ENCODE measurements at regions not wholly inside any gene's neighbourhood (a gene's known extent, or its start where the extent isn't known, plus 50 kb on each side); places are given as distances from the start of the nearest gene placed in this dataset.

DNA sequence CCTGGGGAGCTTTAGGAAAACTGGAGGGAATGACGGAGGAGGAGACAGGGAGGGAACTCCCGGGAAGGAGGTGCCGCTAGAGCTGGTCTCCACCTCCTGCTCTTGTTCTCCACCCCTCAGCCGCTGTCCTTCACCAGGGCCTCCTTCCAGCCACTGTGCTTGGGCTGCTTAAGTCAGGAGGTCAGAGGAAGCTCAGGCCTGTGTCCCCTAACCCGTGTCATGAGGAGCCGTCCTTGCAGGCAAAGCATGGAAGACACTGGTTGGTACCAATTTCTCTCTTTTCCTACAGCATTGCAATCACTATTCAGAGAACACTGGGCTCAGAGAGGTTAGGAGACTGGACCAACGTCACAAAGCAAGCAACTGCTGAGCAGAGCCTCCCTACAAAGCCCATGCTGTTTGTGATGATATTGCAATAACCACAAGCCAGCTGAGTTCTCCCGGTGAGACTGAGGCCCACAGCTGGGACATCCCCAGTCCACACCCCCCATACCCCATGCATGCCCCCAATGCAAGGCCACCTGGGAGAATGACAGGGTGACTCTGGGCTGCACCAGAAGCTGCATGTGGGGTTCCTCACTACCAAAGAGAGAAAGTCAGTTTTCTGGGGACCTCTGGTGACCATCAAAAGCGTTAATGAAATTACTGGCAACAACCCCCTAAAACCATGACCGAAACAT lies 427.5 kb downstream of the NPHP4 start:
- DNase-seq: no peak

GRCh38 chr1:5563861-5564577 lies 428.2 kb downstream of the NPHP4 start:
- DNase-seq: no peak

- no peak for DNase-seq
These were observed 429.5 kb downstream of the NPHP4 start for GRCh38 chr1:5562769-5563168.

- no peak for DNase-seq
These were observed 429.9 kb downstream of the NPHP4 start for GRCh38 chr1:5562331-5562730.

DNA sequence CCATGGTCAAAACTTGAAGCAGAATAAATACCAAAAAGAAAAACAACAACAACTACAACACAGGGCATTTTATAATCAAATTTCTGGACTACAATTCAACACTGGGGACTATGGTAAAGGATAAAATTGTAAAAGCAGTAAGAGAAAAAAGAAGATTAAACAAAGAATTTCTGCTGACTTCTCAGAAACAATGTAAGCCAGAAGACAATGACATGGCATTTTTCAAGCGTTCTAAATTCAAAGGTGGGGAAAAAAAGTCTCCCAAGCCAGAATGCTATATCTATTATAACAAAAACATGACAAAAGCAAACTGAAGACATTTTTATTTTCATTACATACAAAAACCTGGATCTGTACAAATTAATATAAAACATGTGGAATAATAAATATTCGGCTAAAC lies 433.1 kb downstream of the NPHP4 start:
- DNase-seq: no peak

DNA sequence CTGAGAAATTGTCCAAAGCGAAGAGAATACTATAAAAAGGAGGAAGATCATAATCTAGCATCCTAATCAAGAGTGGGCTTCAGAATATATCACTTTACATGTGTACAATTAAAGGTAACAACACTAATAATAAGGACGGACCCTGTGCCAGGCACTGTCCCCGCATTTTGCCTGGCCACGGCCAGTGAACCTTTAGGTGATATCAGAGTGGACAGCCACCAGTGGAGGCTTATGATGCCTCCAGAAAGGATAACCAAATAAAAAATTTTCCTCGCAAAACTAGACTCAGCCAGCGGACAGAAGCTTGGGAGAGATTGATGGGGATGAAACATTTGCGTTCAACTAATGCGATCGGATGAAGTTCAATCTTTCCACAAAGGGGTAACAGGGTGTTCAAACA lies 436.4 kb downstream of the NPHP4 start:
- no peak for DNase-seq

DNA sequence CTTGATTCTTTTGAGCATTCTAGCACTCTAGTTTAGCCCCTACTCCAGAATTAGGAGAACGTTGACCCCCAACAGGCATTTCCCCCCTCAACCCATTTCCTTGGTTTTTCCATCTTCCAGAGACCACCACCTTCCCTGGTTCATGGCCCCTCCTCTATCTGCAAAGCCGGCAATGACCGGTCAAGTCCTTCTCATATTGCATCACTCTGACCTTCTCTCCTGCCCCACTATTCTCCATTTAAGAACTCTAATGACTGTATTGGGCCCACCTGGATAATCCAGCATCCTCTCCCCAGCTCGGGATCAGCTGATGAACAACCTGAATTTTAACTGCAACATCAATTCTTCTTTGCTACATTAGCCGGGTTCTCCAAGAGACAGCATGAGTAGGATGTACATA lies 437.4 kb downstream of the NPHP4 start:
- no peak for DNase-seq

DNA sequence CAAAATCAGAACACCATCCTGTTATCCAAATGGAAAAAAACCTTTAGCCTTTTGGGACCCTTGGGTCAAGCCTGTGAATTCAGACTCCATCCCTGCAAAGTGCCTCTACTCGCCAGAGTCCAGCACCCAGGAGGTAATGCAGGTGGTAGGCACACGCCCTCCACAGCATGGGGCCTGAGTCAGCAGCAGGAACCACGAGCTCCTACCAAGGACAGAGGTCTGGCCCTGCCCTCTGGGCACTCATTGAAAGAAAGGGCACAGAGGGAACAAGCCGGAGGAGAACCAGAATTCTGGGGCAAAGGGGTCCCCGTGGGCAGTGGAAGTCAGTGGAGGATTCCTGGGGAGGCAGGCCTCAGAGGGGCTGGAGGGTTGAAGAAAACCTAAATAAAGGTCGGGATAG lies 438.1 kb downstream of the NPHP4 start:
- DNase-seq: no peak

- no peak for DNase-seq
These were observed 439.3 kb downstream of the NPHP4 start for GRCh38 chr1:5552787-5553484.

- peak; percentile 2 for DNase-seq
These were observed 440.8 kb downstream of the NPHP4 start for GRCh38 chr1:5551274-5551975.

DNA sequence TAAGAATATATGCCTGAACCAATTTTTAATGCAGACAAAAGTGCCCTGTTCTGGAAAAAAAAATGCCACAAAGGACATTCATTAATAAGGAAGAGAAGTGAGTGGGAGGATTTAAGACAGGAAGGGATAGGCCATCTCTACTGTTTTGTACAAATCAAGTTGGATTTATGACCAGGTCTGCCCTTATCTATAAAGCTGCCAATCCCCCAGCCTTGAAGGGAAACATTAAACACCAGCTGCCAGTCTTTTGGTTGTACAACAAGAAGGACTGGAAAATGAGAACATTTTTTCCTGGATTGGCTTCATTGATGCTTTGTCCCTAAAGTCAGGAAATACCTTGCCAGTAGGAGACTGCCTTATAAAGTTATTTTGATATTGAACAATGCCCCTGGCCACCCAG lies 444.0 kb downstream of the NPHP4 start:
- DNase-seq: no peak

DNA sequence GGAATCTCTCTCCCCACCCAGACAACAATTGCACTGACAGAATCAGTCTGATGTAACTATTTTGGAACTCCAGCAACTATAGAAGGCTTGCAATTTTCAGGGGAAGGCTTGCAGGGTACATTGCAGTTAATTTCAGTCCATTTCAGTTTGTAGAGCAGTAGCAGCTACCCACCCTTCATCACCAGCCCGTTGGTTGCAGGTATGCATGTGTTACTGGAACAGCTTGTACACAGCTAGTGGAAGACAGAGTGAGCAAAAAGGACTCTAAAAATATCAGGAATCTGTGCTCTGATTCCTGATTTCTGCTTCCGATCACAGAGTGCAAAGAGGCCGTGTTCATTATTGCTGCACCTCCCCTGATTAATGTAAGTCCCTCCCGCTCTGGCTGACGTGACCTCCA lies 449.0 kb downstream of the NPHP4 start:
- DNase-seq: no peak

GRCh38 chr1:5532811-5533210 lies 459.4 kb downstream of the NPHP4 start:
- DNase-seq: no peak

DNA sequence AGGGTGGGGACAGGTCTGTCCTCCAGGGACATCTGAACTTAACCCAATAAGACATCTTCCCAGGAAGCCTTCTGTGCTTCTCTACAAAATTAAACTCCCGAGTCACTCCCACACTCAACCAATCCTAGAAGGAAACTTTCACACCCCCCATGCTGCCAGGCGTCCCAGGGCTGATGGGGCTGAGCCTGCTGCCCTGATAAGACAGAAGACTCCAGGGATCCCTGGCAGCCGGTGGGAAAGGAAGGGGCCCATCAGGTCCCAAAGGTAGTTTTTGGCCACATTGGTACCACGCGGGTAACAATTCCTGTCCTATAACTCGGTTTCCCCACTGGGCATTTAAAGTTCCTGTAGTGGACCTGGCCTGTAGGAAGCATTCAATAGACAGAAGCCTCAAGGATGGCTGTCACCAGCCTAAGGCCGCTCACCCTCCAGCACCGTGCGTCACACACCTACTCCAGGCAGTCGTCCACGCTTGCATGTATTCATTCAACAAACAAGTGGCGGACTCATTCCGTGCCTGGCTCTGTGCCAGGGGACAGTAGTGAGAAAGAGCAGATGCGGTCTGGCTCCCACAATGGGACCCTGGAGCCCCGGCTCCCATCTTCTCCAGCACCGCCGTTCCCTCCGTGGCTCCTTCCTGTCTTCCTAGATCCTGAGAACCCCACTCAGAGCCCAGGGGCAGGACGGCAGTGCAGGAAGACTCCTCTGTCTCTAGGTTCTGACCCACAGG lies 465.2 kb downstream of the NPHP4 start:
- DNase-seq: no peak

GRCh38 chr1:5526385-5526750 lies 465.9 kb downstream of the NPHP4 start:
- no peak for DNase-seq

GRCh38 chr1:5525597-5526384 lies 466.4 kb downstream of the NPHP4 start:
- DNase-seq: no peak

DNA sequence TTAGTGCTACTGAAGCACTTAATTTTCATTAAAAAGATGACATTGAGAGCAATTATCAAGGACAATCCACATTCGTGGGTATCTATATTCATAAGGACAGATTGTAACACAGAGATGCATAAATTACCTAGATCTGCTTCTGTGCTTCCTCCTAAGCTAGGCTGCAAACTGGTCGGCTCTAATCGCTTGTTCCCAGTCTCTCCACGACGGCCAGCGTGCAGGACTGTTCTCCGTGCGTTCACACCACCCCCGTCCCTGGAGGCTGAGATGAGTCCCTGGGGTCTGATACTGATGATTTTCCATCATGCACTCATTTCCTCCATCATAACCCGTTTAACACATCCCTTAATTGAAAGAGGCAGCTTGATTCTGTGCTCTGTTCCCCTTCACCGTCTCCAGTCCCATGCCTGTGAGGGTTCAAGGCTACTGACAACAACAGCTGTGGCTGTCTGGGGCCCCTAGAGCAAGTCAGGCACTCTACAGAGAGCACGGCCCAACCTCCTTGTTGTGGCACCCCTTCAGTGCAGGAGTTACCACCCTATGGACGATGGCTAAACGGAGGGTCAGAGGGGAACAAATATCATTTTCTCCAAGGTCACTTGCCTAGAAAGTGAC lies 469.6 kb downstream of the NPHP4 start:
- no peak for DNase-seq

GRCh38 chr1:5519366-5520135 lies 472.7 kb downstream of the NPHP4 start:
- no peak for DNase-seq

DNA sequence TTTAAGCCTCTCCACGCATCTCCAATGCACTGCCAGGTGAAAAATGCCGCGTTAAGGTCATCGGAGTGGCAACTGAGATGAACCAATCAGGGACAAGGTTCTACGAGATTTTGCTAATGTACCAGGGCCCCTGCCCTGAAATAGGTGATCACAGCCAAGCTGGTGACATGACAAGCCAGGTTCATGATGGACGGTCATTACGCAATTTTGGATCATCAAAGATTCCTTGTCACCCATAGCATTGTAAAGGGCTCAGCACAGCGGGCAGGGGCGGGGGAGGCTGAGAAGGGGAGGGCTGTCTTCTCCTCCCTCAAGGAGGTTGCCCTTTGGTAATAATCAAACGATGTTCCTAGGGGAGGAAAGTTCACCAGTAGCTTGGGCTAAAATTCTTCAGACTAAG lies 475.5 kb downstream of the NPHP4 start:
- no peak for DNase-seq

DNA sequence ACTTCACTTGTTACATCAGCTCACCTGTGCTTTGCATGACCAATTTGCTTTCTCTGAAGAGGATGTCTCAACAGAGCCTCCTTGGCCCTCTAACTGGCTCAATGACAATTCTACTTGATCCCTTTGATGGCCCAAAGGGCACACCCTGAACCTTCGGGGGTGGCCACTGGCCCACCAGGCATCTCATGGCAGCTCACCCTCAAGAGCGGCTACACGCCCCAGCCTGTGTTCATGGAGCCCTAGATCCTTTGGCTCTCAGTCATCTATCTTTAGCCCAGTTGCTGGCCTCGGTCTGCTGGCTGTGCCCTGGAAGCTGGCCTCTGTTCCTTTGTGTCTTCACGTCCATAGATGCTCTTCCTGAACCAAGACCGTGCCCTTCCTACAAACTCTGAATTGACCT lies 476.7 kb downstream of the NPHP4 start:
- no peak for DNase-seq

Measured in NCI-H1694 treated with DMSO at 0.1 percent for 48 hours (cell line).